HG02798 (cell line): ENCODE measurements at regions not wholly inside any gene's neighbourhood (a gene's known extent, or its start where the extent isn't known, plus 50 kb on each side); places are given as distances from the start of the nearest gene placed in this dataset.
"Not testable (repeated sequence)": the region's sequence is repeated elsewhere in the genome, so short reads cannot be mapped to it uniquely, and the experiment has no call there.

Experiments
- ATAC-seq: cut with Tn5 transposase; IDR thresholded peaks from one replicate; pipeline ENCODE4 v1.9.1; 2021; ENCODE audit warnings: mild to moderate bottlenecking; ENCODE audit not compliant: unreplicated experiment, poor library complexity

- no peak for ATAC-seq
Measured at GRCh38 chr12:20132818-20133217, 235.5 kb upstream of the PDE3A start.

DNA sequence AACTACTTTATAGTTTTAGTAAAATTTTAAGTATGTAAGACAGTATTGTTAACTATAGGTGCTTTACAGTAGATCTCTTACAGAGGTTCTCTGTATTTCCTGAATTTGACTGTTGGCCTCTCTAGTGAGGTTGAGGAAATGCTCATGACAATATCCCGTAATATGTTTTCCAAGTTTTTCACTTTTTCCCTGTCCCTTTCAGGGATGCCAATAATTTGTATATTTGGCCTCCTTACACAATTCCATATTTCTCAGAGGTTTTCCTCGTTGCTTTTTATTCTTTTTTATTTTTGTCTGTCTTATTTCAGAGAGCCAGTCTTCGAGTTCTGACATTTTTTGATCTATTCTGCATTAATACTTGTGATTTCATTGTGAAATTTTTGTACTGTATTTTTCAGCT lies 233.7 kb upstream of the PDE3A start:
- no peak for ATAC-seq

- no peak for ATAC-seq
Measured at GRCh38 chr12:20140751-20141150, 227.6 kb upstream of the PDE3A start.

DNA sequence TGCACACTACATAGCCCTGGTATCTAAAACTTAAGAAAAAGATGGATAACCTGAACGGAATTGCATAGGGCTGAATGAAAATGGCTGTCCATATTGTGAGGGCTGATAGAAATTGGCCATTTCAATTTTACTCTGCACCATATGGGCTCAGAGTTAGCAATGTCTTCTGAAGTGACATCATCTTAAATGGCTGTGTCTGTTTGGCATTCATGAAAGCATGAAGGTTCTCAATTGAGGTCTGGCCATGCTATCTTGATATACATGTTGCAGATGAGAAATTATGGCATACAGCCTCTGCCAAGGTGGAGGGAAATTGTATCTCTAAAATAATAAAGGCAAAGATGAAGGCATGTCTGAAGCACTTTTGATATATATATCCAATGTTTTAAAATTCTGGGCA lies 226.0 kb upstream of the PDE3A start:
- ATAC-seq: no peak

- ATAC-seq: no peak
Measured at GRCh38 chr12:20142956-20143355, 225.4 kb upstream of the PDE3A start.

DNA sequence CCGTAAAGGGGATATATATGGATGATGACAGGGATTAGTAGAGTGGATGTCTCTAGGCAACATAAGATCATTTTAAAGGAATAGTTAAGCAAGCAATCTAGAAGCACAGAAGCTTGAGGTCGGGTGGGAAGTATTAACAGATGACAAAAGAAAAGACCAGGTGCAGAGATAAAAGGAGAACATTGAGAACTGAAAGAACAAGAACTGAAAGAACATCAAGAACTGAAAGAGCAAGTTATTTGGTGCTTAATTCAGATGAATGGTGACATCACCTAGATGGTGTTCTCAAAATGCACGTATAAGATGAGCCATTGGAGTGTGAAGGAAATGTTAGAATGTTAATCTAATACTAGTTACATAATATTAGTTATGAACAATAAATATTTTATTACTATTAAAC lies 224.0 kb upstream of the PDE3A start:
- ATAC-seq: peak; percentile 82

DNA sequence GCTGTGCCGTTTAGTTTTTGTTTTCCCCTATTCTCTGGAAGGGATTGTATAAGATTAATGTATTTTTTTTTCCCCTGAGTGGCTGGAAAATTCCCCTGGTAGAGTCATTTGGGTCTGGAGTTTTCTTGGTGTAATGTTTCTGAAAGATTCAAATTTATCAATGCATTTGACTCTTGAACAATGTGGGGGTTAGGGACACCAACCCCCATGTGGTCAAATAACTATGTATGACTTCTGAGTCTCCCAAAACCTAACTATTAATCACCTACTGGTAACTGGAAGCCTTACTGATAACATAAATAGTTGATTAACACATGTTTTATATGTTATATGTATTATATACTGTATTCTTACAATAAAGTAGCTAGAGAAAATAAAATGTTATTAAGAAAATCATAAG lies 220.1 kb upstream of the PDE3A start:
- no peak for ATAC-seq

DNA sequence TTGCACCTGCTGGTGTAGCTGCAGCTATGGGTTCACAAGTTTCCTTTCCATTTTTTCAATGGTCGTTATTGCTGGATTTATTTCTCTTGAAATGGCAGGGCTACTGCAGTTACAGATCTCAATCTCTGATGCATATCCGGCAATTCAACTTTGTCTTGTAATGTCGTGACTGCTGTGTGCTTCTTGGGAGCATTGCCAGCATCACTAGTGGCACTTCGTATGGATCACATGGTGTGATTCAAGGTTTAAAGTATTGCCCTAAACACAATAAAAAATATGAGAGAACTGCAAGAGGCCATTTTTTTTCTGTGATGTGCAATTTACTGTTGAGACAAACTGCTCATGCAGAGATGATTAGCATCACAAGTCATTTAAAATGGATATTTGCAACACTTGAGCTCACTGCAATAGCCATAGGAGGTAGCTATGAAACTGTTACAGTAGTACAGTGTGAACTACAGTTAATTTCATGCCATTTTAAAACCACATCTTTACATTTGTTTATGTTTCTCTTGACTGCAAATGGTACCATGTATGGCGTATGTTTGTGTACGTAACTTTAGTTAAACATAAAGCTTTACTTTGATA lies 217.4 kb upstream of the PDE3A start:
- ATAC-seq: no peak

GRCh38 chr12:20154052-20154451 lies 214.3 kb upstream of the PDE3A start:
- no peak for ATAC-seq

DNA sequence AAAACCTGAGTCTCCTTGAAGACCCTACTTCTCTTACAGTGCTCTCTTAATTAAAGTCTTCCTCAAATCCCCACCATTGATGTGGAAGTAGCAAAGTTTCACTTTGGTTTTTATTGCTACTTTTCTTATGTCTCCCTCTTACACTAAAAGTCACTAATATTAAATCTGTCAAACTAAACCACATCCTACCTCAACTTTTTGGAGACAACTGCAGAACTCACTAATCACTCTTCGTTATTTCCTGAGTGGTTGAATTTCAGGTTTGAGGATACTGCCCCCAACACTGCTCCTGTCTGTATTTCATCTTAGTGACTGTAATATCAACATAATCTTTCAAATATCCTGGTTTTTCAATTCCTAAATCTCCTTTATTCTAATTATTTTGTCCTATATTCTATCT lies 213.0 kb upstream of the PDE3A start:
- ATAC-seq: no peak

DNA sequence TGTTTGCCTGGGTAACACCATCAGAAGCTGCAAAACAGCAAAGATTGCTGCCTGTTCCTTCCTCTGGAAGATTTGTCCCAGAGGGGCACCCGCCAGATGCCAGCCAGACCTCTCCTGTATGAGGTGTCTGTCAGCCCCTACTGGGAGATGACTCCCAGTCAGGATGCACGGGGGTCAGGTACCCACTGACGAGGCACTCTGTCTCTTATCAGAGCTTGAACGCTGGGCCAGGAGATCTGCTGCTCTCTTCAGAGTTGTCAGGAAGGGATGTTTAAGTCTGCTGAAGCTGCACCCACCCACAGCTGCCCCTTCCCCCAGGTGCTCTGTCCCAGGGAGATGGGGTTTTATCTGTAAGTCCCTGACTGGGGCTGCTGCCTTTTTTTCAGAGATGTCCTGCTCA lies 207.4 kb upstream of the PDE3A start:
- ATAC-seq: not testable (repeated sequence)

DNA sequence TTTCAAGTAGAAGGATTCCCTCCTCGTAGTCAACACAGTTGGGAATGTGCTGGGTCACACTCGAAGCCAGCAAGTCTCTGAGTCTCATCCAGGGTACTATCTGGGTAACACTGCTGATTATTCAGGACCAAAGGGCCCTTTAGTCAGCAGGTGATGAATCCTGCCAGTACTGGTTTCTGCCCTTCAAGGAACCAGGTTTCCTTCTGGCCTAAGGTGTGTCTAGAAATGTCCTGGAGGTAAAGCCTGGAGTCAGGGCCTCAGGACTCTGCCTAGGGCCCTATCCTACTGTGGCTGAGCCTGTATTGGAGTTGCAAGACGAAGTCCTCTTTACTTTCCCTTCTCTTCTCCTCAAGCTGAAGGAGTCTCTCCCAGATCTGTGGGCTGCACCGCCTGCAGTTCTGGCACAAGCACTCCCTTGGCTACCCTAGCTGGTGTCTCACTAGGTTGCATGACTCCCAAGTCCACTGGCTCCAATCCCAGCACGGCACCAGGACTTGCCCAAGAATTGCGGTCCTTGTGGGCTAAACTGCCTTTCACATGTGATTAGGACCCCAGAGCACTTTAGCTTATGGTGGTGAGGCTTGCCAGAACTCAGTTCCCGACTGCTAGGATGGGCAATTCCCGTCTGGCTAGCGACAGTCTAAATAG lies 193.7 kb upstream of the PDE3A start:
- no peak for ATAC-seq

GRCh38 chr12:20175704-20176388 lies 192.5 kb upstream of the PDE3A start:
- no peak for ATAC-seq

GRCh38 chr12:20181416-20182180 lies 186.7 kb upstream of the PDE3A start:
- ATAC-seq: no peak

GRCh38 chr12:20183563-20183962 lies 184.8 kb upstream of the PDE3A start:
- ATAC-seq: no peak

DNA sequence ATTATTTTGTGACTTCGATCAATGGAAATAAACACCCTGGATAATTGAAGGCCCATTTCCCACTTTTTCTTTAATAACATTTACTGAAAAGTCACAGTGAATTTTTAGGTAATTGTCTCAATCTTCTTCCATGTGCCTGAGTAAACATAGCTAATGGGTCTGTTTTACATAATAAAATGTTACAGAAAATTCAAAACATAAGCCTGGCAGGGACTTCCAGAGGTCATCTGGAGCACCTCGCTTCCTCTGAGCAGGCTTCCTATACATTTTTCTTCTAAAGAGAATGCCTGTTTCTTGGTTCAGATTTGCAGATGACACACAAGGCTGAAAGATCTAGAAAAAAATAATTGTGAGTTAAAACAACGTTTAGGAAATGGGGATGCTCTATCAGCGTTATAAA lies 183.8 kb upstream of the PDE3A start:
- no peak for ATAC-seq

- no peak for ATAC-seq
Measured at GRCh38 chr12:20187456-20187855, 180.9 kb upstream of the PDE3A start.

- ATAC-seq: no peak
Measured at GRCh38 chr12:20188930-20189653, 179.2 kb upstream of the PDE3A start.

GRCh38 chr12:20189767-20190166 lies 178.6 kb upstream of the PDE3A start:
- no peak for ATAC-seq

- no peak for ATAC-seq
Measured at GRCh38 chr12:20194171-20194570, 174.2 kb upstream of the PDE3A start.

DNA sequence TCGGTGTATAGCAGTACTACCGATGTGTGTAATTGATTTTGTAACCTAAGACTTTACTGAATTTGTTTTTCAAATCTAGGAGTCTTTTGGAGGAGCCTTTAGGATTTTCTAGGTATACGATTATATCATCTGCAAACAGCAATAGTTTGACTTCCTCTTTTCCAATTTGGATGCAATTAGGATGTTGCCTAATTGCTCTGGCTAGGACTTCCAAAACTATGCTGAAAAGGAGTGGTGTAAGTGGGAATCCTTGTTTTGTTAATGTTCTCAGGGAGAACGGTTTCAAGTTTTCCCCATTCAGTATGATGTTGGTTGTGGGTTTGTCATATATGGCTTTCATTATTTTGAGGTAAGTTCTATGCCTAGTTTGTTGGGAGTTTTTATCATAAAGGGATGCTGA lies 171.6 kb upstream of the PDE3A start:
- no peak for ATAC-seq
